Smooth muscle cell (in vitro differentiated cells): ENCODE measurements at regions not wholly inside any gene's neighbourhood (a gene's known extent, or its start where the extent isn't known, plus 50 kb on each side); places are given as distances from the start of the nearest gene placed in this dataset.

Experiments used
- DNase-seq: peaks from one replicate; lab custom pipeline; 2025; ENCODE audit not compliant: unreplicated experiment; lab: John Stamatoyannopoulos, UW
- H2AFZ ChIP-seq: fragments of 200-600 bp; sonication (generic); 2 replicates; pipeline ENCODE4 v1.6.0; 2016; ENCODE audit warnings: antibody characterized with exemption, low read depth, mild to moderate bottlenecking
- H3F3A ChIP-seq: fragments of 200-600 bp; sonication (generic); 2 replicates; pipeline ENCODE4 v1.6.0; 2017; ENCODE audit warnings: antibody characterized with exemption, low read depth
- H3K27ac ChIP-seq: fragments of 200-600 bp; sonication (generic); 2 replicates; pipeline ENCODE4 v1.5.1; 2016; ENCODE audit warnings: low read depth, mild to moderate bottlenecking
- H3K27me3 ChIP-seq: fragments of 200-600 bp; sonication (generic); 2 replicates; pipeline ENCODE4 v1.6.1; 2016; ENCODE audit warnings: low read depth, mild to moderate bottlenecking
- H3K36me3 ChIP-seq: fragments of 200-600 bp; sonication (generic); 2 replicates; pipeline ENCODE4 v1.5.1; 2016; ENCODE audit warnings: low read depth
- H3K4me1 ChIP-seq: fragments of 200-600 bp; sonication (generic); 2 replicates; pipeline ENCODE4 v1.5.1; 2016; ENCODE audit warnings: low read depth
- H3K4me2 ChIP-seq: fragments of 200-600 bp; sonication (generic); 2 replicates; pipeline ENCODE4 v1.6.0; 2016; ENCODE audit warnings: mild to moderate bottlenecking
- H3K4me3 ChIP-seq: fragments of 200-600 bp; sonication (generic); 2 replicates; pipeline ENCODE4 v1.5.1; 2016; ENCODE audit warnings: mild to moderate bottlenecking
- H3K79me2 ChIP-seq: fragments of 200-600 bp; sonication (generic); 2 replicates; pipeline ENCODE4 v1.6.0; 2016; ENCODE audit warnings: low read depth, mild to moderate bottlenecking
- H3K9ac ChIP-seq: fragments of 200-600 bp; sonication (generic); 2 replicates; pipeline ENCODE4 v1.6.0; 2016; ENCODE audit warnings: low read depth
- H3K9me3 ChIP-seq: fragments of 200-600 bp; sonication (generic); replicated peaks from 2 replicates; pipeline ENCODE4 v1.5.1; 2016; ENCODE audit warnings: low read depth
- H4K20me1 ChIP-seq: fragments of 200-600 bp; sonication (generic); 2 replicates; pipeline ENCODE4 v1.6.0; 2016; ENCODE audit warnings: low read depth
- CTCF ChIP-seq: fragments of 200-600 bp; sonication (generic); IDR thresholded peaks from 2 replicates; pipeline ENCODE4 v1.5.1; 2017; ENCODE audit warnings: borderline replicate concordance, mild to moderate bottlenecking, antibody characterized with exemption; ENCODE audit not compliant: insufficient read depth, poor library complexity, severe bottlenecking
- WGBS: methylation state at CpG from one replicate; pipeline ENCODE4 v1.1.7; 2016; ENCODE audit warnings: low lambda C conversion rate; 5-methylcytosine and 5-hydroxymethylcytosine counted together

DNA sequence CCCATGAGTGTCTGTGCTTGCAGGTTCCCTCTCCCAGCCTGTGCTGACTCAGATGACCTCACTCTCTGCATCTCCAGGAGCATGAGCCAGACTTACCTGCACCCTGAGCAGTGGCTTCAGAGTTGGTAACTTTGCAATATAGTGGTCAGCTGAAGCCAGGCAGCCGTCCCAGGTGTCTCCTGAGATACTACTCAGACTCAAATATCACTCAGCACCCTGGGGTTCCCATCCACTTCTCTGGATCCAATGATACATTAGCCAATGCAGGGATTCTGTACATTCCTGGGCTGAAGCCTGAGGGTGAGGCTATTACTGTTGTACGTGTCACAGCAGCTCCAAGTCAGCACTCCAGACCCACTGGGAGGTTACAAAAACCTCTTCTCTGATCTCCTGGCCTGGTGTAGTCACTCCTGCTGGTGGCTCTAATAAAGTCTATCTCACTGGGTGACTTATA, 87.8 kb upstream of the TOP3B start:
- Histone ChIP-seq H3K79me2 (no peaks in the 10 kb centered on the region), H3K4me1 (no peaks in the 10 kb centered on the region), H3K36me3 (no peaks in the 10 kb centered on the region), H3K9me3 (no peaks in the 10 kb centered on the region), H4K20me1 (no peaks in the 10 kb centered on the region), H3K4me3 (no peak overlapping the region), H3K27ac (no peak overlapping the region), H2AFZ (no peak overlapping the region), H3K9ac (no peak overlapping the region), H3K27me3 (peaks cover 68% of the 10 kb centered on the region), H3F3A (no peaks in the 10 kb centered on the region), H3K4me2 (no peak overlapping the region)
- TF ChIP-seq CTCF, result no peak
- 68% methylated on average over 2 of the region's 2 CpGs for WGBS
- DNase-seq, result no peak

DNA sequence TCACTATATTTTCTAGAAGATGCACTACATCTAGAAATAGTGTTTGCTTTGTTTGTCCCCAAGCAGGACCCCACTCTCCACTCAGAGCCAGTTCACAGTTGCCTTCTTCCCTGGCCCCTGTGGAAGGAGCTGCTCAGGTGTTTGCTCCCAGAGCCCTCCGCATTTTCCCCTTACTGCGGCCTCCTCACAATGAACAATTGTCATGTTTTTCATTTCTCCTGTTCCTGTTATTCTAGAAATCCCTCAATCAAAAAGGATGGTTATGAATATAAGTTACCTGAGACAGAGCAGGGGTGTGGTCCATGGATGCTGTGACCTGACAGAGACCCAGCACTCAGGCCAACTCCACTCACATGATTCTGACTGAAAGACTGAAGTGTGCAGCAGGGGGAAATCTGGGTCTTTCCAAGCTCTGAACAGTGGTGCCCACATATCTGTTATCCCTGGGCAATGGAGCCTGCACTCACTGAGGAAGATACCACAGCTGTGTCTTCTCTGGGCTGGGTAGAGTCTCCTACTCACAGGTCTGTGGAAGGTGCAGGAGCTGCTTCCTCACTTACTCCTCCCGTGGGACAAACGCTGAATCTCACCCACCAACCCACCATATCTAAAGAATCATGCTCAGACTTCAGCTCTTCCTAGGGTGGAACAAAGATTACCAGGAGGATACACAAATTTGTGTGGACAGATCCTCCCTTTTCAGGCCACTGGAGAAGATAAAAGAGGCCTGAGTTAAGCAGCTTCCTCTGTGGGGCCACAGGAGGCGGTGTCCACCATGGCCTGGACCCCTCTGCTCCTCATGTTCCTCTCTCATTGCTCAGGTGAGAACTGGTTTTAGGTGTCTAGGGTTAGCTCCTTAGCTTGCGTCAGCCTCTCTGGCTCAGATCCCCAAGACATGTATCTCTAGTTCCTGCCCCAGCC, 87.1 kb upstream of the TOP3B start:
- Histone ChIP-seq H3K9ac (no peak overlapping the region), H3K9me3 (no peaks in the 10 kb centered on the region), H3K79me2 (no peaks in the 10 kb centered on the region), H4K20me1 (no peaks in the 10 kb centered on the region), H3K27ac (no peak overlapping the region), H2AFZ (no peak overlapping the region), H3F3A (no peaks in the 10 kb centered on the region), H3K4me3 (no peak overlapping the region), H3K4me2 (no peak overlapping the region), H3K36me3 (no peaks in the 10 kb centered on the region), H3K4me1 (no peaks in the 10 kb centered on the region), H3K27me3 (peaks cover 73% of the 10 kb centered on the region)
- 83% methylated on average over 6 of the region's 6 CpGs for WGBS
- TF ChIP-seq CTCF, result no peak
- DNase-seq, result no peak

DNA sequence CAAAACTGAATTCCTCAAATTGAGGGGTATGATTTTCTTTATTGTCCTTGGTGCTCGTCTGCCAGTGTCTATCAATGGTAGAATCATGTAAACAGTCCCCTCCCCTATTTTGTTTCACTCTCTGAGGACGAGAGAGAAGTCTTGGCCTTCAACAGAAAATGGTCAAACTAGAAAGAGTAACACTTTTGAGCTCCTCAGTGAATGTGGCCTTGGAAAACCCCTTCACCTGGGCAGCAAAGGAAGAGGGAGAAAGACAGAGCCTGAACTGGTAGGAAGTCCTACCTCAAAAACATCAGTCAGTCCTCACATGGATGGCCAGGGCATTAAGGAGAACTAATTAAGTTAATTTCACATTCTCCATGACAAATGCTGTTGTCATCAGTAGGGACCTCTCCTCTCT, 86.1 kb upstream of the TOP3B start:
- Histone ChIP-seq H3K27me3 (peaks cover 74% of the 10 kb centered on the region), H3K9ac (no peak overlapping the region), H3K36me3 (no peaks in the 10 kb centered on the region), H2AFZ (no peak overlapping the region), H3F3A (no peaks in the 10 kb centered on the region), H3K4me3 (no peak overlapping the region), H3K79me2 (no peaks in the 10 kb centered on the region), H3K4me1 (no peaks in the 10 kb centered on the region), H3K27ac (no peak overlapping the region), H3K4me2 (no peak overlapping the region), H3K9me3 (no peaks in the 10 kb centered on the region), H4K20me1 (no peaks in the 10 kb centered on the region)
- TF ChIP-seq CTCF, result no peak
- 59% methylated on average over 2 of the region's 2 CpGs for WGBS
- DNase-seq, result no peak

DNA sequence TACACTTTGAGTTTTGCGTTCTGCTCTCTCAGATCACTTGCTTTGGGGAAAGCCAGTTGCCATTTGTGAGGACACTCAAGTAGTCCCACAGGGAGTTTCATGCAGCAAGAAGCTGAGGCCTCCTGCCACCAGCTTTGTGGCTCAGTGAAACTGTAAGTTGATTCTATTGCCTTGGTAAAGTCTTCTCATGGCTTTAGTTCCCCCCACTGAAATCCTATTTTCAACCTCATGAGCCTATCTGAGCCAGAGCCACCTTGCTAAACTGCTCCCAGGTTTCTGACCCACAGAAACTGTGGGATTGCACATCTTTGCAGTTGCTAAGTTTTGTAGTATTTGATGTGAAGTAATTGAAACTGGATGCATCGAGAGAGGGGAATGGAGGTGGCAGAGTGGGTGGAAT, 85.4 kb upstream of the TOP3B start:
- no peaks in the 10 kb centered on the region for H3K9me3 ChIP-seq
- 86% methylated on average over 2 of the region's 2 CpGs for WGBS
- no peak overlapping the region for H3K27ac ChIP-seq
- no peak overlapping the region for H3K4me3 ChIP-seq
- no peak for DNase-seq
- H3K27me3 ChIP-seq, result peaks cover 70% of the 10 kb centered on the region
- H3F3A ChIP-seq, result no peaks in the 10 kb centered on the region
- H4K20me1 ChIP-seq, result no peaks in the 10 kb centered on the region
- H2AFZ ChIP-seq, result no peak overlapping the region
- H3K36me3 ChIP-seq, result no peaks in the 10 kb centered on the region
- H3K79me2 ChIP-seq, result no peaks in the 10 kb centered on the region
- no peaks in the 10 kb centered on the region for H3K4me1 ChIP-seq
- no peak for TF ChIP-seq CTCF
- no peak overlapping the region for H3K4me2 ChIP-seq
- H3K9ac ChIP-seq, result no peak overlapping the region
